Body of pancreas (tissue), 4 donors: ENCODE measurements at regions not wholly inside any gene's neighbourhood (a gene's known extent, or its start where the extent isn't known, plus 50 kb on each side); places are given as distances from the start of the nearest gene placed in this dataset.

Experiments used
- POLR2A ChIP-seq, 3 donors: fragments of 450-650 bp; IDR thresholded peaks; one replicate each; pipeline ENCODE4 v1.6.1; 2016; ENCODE audit warnings: antibody characterized with exemption in 3 of 3, mild to moderate bottlenecking in 2 of 3
- TF ChIP-seq, protein P1 (sequence below), 7 experiments: fragments of 450-650 bp in 4 of 7; fragments of 200-600 bp in 3 of 7; sonication (generic) in 3 of 7; IDR thresholded peaks; one replicate each; pipeline ENCODE4 v1.5.1; 2016 to 2019; ENCODE audit warnings: antibody characterized with exemption in 7 of 7

DNA sequence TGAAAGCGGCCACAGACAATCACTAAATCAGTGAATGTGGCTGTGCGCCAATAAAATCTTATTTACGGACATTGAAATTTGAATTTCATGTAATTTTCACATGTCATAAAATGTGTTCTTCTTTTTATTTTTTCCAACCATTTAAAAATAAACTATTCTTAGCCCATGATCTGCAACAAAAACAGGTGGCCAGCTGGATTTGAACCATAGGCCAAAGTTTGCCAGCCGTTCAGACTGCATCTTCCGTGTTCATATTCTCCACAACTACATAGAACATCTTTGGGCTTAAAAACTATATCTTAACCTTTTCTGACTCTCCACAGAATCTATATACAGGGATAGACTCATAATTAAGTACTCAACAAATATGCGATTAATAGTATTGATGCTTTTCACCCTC lies 81.2 kb upstream of the RALGPS2 start:
- TF ChIP-seq POLR2A (IDR thresholded peaks at IDR 0.05), result no peak
- TF ChIP-seq, protein P1, sequence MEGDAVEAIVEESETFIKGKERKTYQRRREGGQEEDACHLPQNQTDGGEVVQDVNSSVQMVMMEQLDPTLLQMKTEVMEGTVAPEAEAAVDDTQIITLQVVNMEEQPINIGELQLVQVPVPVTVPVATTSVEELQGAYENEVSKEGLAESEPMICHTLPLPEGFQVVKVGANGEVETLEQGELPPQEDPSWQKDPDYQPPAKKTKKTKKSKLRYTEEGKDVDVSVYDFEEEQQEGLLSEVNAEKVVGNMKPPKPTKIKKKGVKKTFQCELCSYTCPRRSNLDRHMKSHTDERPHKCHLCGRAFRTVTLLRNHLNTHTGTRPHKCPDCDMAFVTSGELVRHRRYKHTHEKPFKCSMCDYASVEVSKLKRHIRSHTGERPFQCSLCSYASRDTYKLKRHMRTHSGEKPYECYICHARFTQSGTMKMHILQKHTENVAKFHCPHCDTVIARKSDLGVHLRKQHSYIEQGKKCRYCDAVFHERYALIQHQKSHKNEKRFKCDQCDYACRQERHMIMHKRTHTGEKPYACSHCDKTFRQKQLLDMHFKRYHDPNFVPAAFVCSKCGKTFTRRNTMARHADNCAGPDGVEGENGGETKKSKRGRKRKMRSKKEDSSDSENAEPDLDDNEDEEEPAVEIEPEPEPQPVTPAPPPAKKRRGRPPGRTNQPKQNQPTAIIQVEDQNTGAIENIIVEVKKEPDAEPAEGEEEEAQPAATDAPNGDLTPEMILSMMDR (IDR thresholded peaks at IDR 0.05), result no peak
